Thoracic aorta (tissue), 2 donors: ENCODE measurements at regions not wholly inside any gene's neighbourhood (a gene's known extent, or its start where the extent isn't known, plus 50 kb on each side); places are given as distances from the start of the nearest gene placed in this dataset.
"Not testable (repeated sequence)": the region's sequence is repeated elsewhere in the genome, so short reads cannot be mapped to it uniquely, and the experiment has no call there.

Source experiments
- ATAC-seq: fragments of 150-250 bp; one replicate; pipeline ENCODE4 v1.8.0; 2017; ENCODE audit warnings: low read depth; ENCODE audit not compliant: insufficient number of reproducible peaks, low FRiP score
- DNase-seq: peaks from one replicate; pipeline ENCODE4 v3.0.0-alpha.2; 2020; ENCODE audit warnings: low spot score
- H3K27ac ChIP-seq, 2 donors: fragments of 200-600 bp; sonication (generic); 1 replicate in 1 of 2; 2 replicates in 1 of 2; pipeline ENCODE4 v1.5.1; 2016; ENCODE audit warnings: mild to moderate bottlenecking in 2 of 2, moderate library complexity in 2 of 2
- H3K27me3 ChIP-seq: fragments of 200-600 bp; sonication (generic); replicated peaks from 2 replicates; pipeline ENCODE4 v1.6.0; 2016; ENCODE audit warnings: mild to moderate bottlenecking; ENCODE audit not compliant: insufficient read depth
- H3K36me3 ChIP-seq: fragments of 200-600 bp; sonication (generic); one replicate; pipeline ENCODE4 v1.5.1; 2016
- H3K4me1 ChIP-seq, 2 donors: fragments of 200-600 bp; sonication (generic); 1 replicate in 1 of 2; 2 replicates in 1 of 2; pipeline versions ENCODE4 v1.5.1 to v1.6.0; 2016; ENCODE audit warnings: low read depth in 2 of 2, mild to moderate bottlenecking in 1 of 2; ENCODE audit not compliant: control insufficient read depth in 1 of 2
- H3K4me3 ChIP-seq: fragments of 200-600 bp; sonication (generic); 2 replicates; pipeline ENCODE4 v1.5.1; 2016; ENCODE audit warnings: mild to moderate bottlenecking
- H3K9me3 ChIP-seq: fragments of 200-600 bp; sonication (generic); 2 replicates; pipeline ENCODE4 v1.5.1; 2016
- TF ChIP-seq, protein P1 (sequence below): fragments of 200-600 bp; sonication (generic); IDR thresholded peaks from one replicate; pipeline ENCODE4 v1.5.1; 2019; ENCODE audit warnings: antibody characterized with exemption

- H3K27ac ChIP-seq, result no peak overlapping the region
- no peaks in the 10 kb centered on the region for H3K4me1 ChIP-seq
- H3K9me3 ChIP-seq, result no peaks in the 10 kb centered on the region
- TF ChIP-seq, protein P1, sequence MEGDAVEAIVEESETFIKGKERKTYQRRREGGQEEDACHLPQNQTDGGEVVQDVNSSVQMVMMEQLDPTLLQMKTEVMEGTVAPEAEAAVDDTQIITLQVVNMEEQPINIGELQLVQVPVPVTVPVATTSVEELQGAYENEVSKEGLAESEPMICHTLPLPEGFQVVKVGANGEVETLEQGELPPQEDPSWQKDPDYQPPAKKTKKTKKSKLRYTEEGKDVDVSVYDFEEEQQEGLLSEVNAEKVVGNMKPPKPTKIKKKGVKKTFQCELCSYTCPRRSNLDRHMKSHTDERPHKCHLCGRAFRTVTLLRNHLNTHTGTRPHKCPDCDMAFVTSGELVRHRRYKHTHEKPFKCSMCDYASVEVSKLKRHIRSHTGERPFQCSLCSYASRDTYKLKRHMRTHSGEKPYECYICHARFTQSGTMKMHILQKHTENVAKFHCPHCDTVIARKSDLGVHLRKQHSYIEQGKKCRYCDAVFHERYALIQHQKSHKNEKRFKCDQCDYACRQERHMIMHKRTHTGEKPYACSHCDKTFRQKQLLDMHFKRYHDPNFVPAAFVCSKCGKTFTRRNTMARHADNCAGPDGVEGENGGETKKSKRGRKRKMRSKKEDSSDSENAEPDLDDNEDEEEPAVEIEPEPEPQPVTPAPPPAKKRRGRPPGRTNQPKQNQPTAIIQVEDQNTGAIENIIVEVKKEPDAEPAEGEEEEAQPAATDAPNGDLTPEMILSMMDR, result no peak
- no peak for DNase-seq
- no peaks in the 10 kb centered on the region for H3K36me3 ChIP-seq
- no peak overlapping the region for H3K4me3 ChIP-seq
- no peak for ATAC-seq
- H3K27me3 ChIP-seq, result no peaks in the 10 kb centered on the region
Observed at GRCh38 chr4:135934026-135934425, 1598.3 kb downstream of the PCDH18 start.

DNA sequence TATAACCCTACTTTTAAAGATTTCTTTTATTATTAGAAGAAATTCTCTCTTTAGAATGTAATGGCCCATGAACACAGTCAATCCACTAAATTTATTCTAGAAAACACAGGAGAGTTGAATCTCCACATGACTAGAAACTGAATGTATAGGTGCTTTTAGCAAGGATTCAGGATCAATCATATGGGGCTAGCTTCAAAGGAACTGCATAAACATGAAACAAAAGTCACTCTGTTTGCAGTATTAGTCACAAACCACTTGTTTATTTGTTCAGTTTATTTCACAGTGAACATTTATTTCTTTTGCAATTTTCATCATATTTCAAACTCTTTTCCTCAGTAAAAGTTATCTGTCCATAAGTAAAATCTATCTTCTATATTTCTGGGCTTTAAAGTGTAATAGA, 1604.6 kb downstream of the PCDH18 start:
- ATAC-seq, result no peak

GRCh38 chr4:135921081-135921480, 1611.2 kb downstream of the PCDH18 start:
- Histone ChIP-seq H3K9me3 (no peaks in the 10 kb centered on the region), H3K27ac (no peak overlapping the region), H3K36me3 (no peaks in the 10 kb centered on the region), H3K27me3 (no peaks in the 10 kb centered on the region), H3K4me3 (no peak overlapping the region), H3K4me1 (no peaks in the 10 kb centered on the region)
- no peak for ATAC-seq
- TF ChIP-seq, protein P1, result no peak
- DNase-seq, result no peak

More for the DNA sequence above, 1604.6 kb downstream of the PCDH18 start:
- TF ChIP-seq, protein P1, result no peak
- H3K27ac ChIP-seq, result no peak overlapping the region
- H3K9me3 ChIP-seq, result no peaks in the 10 kb centered on the region
- no peaks in the 10 kb centered on the region for H3K36me3 ChIP-seq
- H3K27me3 ChIP-seq, result no peaks in the 10 kb centered on the region
- DNase-seq, result no peak
- no peaks in the 10 kb centered on the region for H3K4me1 ChIP-seq
- no peak overlapping the region for H3K4me3 ChIP-seq

DNA sequence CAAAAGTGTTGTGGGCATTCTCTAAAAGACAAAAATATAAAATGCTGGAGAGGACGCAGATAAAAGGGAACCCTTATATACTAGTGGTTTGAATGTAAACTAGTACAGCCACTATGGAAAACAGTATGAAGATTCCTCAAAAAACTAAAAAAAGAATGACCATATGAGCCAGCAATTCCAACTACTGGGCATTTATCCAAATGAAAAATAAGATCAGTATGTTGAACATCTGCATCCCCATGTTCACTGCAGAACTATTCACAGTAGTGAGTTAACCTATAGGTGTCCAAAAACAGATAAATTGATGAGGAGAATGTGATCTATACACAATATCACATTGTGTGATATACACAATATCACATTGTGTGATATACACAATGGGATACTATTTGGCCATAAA, 1615.3 kb downstream of the PCDH18 start:
- Histone ChIP-seq H3K36me3 (no peaks in the 10 kb centered on the region), H3K9me3 (no peaks in the 10 kb centered on the region), H3K4me1 (no peaks in the 10 kb centered on the region), H3K27me3 (no peaks in the 10 kb centered on the region), H3K27ac (no peak overlapping the region), H3K4me3 (no peak overlapping the region)
- no peak for ATAC-seq
- DNase-seq, result no peak
- TF ChIP-seq, protein P1, result no peak

DNA sequence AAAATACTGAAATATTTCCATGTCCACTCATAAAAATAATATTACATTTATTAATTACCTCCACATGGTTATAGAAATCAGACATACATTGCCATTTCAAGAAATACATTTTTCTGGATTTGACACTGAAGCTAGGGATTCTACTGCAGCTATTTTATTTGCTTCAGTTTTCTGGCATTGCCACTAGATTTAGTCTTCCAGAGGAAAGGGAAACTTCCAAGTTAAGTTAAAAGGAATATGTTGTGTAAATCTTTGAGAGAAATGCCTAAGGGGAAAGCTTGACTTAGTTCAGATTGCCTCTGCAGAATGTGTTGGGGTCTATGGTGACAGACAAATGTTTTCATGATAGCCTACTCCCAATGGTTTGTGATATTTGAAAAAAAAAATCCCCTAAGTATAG, 1631.3 kb downstream of the PCDH18 start:
- DNase-seq, result no peak
- Histone ChIP-seq H3K4me3 (no peak overlapping the region), H3K36me3 (no peaks in the 10 kb centered on the region), H3K4me1 (no peaks in the 10 kb centered on the region), H3K9me3 (no peaks in the 10 kb centered on the region), H3K27me3 (no peaks in the 10 kb centered on the region), H3K27ac (no peak overlapping the region)
- no peak for ATAC-seq
- TF ChIP-seq, protein P1, result no peak

DNA sequence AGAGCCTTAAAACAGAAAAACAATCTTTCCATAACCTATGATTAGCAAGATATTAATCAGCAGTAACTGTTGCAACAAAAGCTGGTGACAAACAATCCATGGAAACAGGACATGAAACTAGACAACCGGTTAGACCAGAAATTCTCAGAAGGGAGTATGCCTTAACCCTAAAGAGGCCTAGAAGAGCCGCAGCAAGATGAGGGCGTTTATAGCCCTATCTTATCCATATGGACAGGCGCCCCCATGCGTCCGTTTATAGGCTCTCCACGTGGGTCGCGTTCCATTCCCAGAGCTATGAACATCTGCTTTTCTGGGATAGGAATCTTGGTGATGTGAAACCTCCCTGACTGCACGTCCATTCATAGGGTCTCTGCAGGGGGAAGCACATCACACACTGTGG, 1662.7 kb upstream of the PABPC4L start:
- H3K4me1 ChIP-seq, DNase-seq, H3K36me3 ChIP-seq, H3K4me3 ChIP-seq, H3K9me3 ChIP-seq, H3K27ac ChIP-seq, H3K27me3 ChIP-seq, ATAC-seq: not testable (repeated sequence)
